A549 (cell line): ENCODE measurements at regions not wholly inside any gene's neighbourhood (a gene's known extent, or its start where the extent isn't known, plus 50 kb on each side); places are given as distances from the start of the nearest gene placed in this dataset.

ENCODE experiments used
- CTCF ChIP-seq: fragments of >200 bp; sonication (Bioruptor Twin); formaldehyde crosslinking; IDR thresholded peaks from 3 replicates; pipeline ENCODE4 v1.5.1; 2016
- E2F6 ChIP-seq: IDR thresholded peaks from 2 replicates; pipeline ENCODE4 v1.6.1; 2012; ENCODE audit warnings: low read depth, borderline replicate concordance
- EP300 ChIP-seq, 2 experiments: fragments of >200 bp; sonication (Bioruptor Twin); formaldehyde crosslinking; IDR thresholded peaks; 2 replicates in 1 of 2; 3 replicates in 1 of 2; pipeline ENCODE4 v1.6.1; 2016 to 2017
- POLR2A ChIP-seq: IDR thresholded peaks from 2 replicates; pipeline ENCODE4 v1.6.1; 2012; ENCODE audit warnings: mild to moderate bottlenecking, low read length
- RAD21 ChIP-seq, 2 experiments: fragments of >200 bp in 1 of 2; sonication (Bioruptor Twin) in 1 of 2; formaldehyde crosslinking in 1 of 2; IDR thresholded peaks in 1 of 2; conservative IDR thresholded peaks in 1 of 2; 2 replicates in 1 of 2; 3 replicates in 1 of 2; pipeline ENCODE4 v1.6.1; 2012 to 2018; ENCODE audit warnings: inconsistent platforms in 1 of 2

GRCh38 chr9:23006127-23006526 lies 559.5 kb downstream of the DMRTA1 start:
- TF ChIP-seq POLR2A (no peak), RAD21 (conservative IDR thresholded peaks at IDR 0.05 in 1 of 2, IDR thresholded peaks at IDR 0.05 in 1 of 2) (no peak), CTCF (no peak), EP300 (IDR thresholded peaks at IDR 0.05) (no peak), E2F6 (no peak)
